SK-N-MC (cell line): ENCODE measurements at regions not wholly inside any gene's neighbourhood (a gene's known extent, or its start where the extent isn't known, plus 50 kb on each side); places are given as distances from the start of the nearest gene placed in this dataset.

Experiments used
- EZH2 ChIP-seq: fragments of 200-600 bp; sonication (generic); IDR thresholded peaks from one replicate; pipeline ENCODE4 v1.6.1; 2017; ENCODE audit warnings: antibody characterized with exemption
- POLR2AphosphoS5 ChIP-seq: IDR thresholded peaks from 2 replicates; pipeline ENCODE4 v1.6.1; 2012; ENCODE audit warnings: mild to moderate bottlenecking, low read depth, low read length, borderline replicate concordance

DNA sequence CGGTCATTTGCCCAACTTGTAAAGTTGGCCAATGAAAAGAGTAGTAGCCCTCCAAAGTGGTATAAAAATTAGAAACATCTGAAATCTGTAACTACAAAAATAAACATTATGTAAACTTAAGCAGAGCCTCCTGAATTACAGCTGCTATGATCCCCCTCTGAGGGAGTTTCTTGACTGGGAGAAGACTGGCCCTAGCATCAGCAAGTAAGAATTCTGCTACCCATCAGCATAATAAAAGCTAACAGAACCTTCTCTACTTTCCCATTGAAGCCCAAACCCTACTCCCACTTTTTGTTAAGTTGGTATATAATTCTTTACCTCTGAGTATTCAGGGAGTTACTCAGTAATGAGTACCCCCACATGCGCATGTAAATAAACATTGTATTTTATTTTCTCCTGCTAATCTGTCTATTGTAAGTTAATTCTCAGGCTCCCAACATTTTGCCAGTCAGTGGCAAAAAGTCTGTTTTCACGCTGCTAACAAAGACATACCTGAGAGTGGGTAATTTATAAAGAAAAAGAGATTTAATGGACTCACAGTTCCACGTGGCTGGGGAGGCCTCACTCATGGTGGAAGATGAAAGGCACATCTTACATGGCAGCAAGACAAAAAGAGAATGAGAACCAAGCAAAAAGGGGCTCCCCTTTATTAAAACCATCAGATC is 71.3 kb downstream of the MYL12B start:
- TF ChIP-seq POLR2AphosphoS5 (no peak), EZH2 (no peak)
